HG02642 (cell line): ENCODE measurements at regions not wholly inside any gene's neighbourhood (a gene's known extent, or its start where the extent isn't known, plus 50 kb on each side); places are given as distances from the start of the nearest gene placed in this dataset.

ENCODE experiments used
- ATAC-seq: cut with Tn5 transposase; IDR thresholded peaks from one replicate; pipeline ENCODE4 v1.9.1; 2021; ENCODE audit warnings: mild to moderate bottlenecking; ENCODE audit not compliant: unreplicated experiment, poor library complexity

DNA sequence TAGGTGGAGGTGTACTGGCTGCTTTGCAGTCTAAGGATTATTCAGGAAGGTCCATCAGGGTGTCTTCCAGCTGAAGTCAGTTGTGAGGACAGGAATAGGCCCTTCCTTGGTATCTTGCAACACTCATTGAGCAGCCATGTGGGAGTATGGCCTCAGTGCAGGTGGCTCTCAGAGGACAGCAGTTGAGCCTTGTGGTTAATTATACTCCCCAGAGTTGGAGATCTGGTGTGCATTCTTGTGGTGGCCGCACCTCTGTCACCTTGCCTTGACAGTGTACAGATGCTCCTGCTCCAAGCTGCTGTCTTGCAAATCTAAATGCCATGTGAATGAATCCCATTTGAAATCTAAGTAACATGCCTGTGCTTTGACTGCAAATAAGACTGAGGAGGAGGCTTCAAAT lies 339.9 kb upstream of the BCHE start:
- ATAC-seq, result no peak

DNA sequence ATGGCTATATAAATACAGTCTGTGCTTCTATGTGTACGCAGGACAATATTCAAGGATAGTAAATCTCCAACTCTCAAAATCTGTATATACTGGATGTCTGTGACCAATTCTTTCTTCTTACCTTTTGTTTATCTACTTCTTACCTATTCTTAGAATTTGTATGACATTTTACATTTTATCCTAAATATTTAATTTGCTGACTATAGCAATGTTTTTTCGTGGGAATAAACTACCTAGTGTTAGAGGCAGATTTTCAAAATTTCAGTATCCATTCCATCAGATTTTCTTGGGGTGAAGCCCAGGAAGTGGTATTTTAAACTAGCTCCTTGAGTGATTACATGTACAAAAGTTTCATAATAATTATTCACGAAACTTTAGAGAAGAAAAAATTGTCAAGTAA lies 334.5 kb upstream of the BCHE start:
- ATAC-seq, result no peak

DNA sequence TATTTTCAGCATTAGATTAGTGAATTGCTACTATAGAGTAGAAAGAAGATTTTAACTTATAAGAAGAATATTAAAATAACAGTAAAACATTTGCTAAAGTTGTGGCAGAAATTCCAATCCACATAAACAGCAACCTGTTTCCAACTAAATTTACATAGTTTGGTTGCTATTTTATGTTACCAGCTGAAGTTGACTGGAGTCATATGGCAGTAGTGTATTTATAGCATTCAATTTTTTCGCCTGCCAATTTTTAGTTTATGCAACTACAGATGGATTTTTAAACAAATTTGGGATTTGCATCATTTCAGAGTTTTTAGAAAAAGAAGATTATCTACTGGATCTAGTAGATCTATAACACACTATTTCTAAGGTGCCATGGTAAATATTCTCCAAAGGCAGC lies 332.5 kb upstream of the BCHE start:
- ATAC-seq, result no peak

DNA sequence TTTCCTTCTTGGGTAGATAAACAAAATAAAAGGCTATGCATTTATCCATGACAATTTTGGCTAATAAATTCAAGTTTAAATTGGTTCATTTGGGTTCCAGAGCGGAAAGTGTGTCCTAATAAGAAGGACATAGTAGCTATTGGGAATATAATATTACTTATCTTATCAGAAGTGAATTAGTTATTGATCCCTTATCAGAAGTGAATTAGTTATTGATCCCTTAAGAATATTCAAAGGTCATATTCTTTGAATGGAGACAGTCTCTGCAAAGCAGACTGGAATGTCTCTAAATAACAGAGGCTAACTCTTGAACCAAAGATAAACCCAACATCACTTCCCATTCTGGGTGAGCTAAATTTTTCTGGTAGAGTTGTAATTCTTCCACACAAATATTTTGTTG lies 290.7 kb upstream of the BCHE start:
- ATAC-seq, result no peak

DNA sequence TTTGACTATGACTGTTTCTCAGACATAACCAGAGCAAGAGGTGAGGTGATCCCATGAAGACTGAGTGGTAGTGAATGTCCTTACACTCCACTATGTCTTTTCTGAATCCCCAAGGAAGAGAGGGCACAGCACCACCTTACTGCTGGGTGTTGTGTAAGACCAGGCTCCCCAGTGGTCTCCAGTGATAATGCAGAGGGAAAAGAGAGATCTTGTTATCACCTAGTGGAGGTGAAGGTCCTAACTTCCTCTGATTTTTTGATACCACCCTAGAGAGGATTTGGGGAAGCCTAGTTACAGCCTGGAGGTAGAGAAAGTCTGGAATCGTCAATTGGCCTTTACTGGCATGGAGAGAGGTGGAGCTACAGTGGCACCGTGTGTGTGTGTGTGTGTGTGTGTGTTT lies 288.0 kb upstream of the BCHE start:
- no peak for ATAC-seq

DNA sequence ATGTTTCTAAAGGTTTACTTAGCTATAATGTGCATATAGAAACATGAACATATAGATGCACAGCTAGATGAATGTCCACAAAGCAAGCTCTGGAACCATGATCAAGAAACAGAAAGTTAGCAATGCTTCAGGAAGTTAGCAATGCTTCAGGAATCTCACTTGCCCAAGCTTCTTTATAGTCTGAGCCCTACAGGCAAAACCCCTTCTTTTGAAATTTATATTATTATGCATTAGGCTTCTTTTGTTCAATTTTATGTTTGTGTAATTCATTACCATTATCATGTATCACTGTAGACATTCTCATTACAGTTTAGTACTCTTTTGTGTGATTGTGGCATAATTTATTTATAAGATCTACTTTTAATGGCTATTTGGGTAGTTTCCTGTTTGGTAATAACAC lies 286.4 kb upstream of the BCHE start:
- ATAC-seq, result no peak

DNA sequence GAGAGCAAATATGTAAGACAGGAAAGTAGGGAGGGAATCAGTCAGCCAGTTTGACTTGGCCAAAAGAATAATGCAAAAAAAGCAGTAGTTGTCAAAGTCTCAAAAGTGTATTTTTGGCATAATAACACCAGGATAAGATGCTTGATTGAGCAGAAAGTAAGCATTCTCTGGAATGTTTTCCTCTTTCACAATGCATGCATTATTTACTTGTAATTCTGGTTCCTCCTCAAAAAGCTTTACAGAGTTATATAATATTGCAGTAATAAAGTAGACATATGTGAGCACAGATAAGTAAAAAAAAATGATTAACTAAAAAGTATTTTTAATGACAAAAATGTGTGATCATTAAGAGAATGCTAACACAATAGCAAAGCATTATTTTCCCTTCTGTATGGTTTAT lies 285.9 kb upstream of the BCHE start:
- ATAC-seq, result no peak

DNA sequence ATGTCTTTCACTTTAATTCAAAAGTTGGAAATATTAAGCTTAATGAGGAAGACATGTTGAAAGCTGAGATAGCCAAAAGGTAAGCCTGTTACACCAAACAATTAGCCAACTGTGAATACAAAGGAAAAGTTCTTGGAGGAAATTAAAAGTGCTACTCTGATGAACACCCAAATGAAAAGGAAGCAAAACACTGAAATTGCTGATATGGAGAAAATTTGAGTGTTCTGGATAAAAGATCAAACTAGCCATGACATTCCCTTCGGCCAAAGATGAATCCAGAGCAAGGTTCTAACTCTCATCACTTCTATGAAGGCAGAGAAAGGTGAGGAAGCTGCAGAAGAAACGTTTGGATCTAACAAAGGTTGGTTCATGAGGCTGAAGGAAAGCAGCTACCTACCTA lies 280.8 kb upstream of the BCHE start:
- no peak for ATAC-seq

DNA sequence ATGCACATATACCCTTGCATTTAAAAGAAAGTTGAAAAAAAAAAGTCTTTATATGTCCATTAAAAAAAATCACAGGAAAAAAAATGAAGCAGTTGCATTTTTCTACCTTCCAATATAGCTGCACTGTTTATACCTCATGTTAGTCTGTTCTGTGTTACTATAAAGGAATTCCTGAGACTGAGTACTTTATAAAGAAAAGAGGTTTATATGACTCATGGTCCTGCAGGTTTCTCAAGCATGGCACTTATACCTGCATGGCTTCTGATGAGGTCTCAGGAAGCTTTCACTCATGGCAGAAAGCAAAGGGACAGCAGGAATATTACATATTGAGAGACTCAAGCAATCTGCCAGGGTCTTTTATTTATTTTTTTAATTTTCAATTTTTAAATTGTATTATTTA lies 277.2 kb upstream of the BCHE start:
- ATAC-seq, result no peak

DNA sequence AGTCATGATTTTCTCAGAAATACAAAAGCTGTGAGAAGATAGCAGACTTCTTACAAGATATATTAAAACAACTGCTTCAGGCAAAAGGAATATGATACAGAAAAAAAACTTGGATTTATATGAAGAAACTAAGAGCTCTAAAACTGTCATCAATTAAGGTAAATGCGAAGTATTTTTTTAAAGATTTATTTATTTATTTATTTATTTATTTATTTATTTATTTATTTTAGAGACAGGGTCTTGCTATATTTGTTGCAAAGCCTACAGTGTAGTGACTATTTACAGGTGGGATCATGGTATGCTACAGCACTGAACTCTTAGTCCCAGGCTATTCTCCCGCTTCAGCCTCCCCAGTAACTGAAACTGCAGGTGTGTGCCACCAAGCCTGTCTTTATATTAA lies 274.3 kb upstream of the BCHE start:
- no peak for ATAC-seq

DNA sequence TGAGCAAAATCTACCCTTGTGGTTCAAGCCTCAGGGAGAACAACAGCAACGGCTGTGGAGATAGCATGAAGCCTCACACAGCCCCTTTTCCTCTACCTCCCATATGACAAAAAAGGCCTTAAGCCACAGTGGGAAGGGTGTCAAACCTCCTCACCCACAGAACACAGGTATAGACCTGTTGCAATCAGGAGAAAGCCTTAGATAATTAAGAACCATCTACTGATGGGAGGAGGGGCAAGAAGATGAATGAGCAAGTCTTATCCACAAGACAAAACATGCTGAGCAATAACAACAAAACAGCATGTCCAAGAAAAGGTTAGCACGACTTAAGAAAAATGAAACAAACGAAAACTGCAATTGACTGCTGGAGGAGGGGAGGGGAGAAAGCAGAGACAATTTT lies 272.9 kb upstream of the BCHE start:
- no peak for ATAC-seq

DNA sequence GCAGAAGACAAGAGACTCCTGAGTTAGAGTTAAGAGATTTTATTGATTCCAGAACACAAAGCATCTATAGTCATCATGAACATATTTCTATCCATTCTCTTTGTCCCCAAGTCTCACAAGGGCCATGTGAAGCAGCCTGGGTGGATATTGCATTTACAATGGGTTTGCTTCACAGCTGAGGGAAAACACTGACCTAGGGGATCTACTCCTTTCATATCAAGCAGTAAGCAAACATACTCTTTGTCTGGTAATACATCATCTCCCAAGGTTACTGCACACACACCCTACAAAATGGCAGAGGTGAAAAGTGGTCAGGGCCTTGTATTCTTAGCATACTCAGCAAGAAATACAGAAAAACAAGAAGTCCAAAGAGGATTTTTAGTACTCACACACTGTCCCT lies 267.7 kb upstream of the BCHE start:
- ATAC-seq, result no peak

DNA sequence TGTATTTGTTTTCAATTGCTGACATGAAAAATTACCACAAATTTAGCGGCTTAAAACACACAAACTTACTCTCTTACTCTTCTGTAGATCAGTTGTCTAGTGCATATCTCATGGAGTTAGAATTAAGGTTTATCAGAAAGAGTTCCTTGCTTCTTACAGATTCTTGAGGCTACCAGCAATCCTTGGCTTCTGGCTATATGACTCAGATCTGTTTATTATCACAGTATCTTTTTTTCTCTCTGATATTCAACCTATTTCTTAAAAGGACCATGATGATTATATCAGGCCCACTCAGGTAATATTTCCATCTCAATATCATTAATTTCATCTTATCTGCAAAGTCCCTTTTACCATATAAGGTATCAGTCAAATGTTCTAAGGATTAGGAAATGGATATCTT lies 263.5 kb upstream of the BCHE start:
- no peak for ATAC-seq

DNA sequence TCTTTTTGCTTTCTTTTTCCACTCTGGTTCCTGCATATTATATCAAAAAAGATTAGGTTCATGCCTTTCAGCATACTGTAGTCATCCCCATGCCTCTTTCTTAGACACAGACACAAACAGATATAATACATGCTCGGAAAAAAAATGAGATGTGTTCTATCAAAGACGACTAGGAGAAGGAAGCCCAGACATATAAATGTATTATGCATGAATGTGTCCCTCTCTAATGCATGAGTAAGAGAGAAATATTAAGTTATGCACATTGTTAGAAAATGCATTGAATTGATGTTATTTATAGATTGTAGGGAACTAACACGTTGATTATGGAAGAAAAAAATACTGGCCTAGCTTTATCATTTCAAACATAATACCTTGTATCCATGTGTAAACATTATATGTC lies 252.4 kb upstream of the BCHE start:
- ATAC-seq, result no peak

DNA sequence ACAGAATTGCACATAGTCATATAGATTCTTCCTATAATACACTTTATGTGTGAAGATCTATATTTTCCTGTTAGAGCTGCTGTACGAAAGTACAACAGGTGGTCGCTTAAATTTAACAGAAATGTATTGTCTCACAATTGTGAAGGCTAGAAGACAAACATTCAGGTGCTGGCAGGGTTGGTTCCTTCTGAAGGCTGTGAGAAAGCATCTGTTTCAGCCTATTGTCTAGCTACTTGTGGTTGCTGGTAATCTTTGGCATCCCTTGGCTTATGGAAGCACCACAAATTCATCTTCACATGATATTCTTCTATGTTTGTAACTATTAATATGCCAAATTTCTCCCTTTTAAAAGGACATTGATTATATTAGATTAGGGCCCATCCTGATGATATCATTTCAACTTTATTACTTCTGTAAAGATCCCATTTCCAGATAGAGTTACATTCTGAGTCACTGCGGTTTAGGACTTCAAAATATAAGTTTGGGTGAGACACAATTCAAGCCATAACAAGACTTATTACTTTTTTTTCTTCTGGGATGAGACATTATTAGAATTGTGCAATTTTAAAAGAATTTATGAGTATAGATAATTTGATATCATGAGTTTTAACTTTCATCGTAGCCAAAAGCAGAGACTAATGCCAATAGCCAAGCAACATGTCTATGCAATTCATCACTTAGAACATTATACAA lies 248.1 kb upstream of the BCHE start:
- ATAC-seq, result no peak

DNA sequence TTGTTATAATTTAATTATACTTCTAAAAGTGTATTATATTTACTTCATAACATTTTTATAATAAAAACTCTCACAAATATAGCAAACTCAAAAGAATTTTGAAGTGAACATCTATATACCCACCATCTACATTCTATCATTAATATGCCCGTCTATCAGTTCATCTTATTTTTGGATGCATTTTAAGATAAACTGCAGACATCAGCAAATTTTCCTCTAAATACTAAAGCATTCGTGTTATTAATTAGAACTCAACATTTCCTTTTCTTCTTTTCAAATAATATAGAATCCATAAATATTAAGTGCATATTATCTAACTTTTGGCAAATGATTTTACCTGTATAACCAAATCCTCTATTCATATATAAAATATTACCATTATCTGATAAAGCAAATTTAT lies 242.9 kb upstream of the BCHE start:
- ATAC-seq, result no peak

DNA sequence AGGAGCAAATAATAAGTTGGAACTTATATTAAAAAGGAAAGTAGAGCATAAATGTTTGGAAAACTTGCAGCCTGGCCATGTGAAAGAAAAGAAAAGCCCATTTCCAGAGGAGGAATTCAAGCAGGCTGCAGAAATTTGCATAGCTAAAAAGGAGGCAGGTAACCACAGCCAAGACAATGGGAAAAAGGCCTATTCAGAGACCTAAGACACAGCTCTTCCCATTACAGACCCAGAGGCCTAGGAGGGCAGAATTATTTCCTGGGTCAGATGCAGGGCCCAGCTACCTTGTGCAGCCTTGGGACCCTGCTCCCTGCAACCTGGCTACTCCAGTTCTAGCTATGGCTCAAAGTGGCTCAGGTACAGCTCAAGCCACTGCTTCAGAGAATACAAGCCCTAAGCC lies 234.6 kb upstream of the BCHE start:
- ATAC-seq, result no peak

DNA sequence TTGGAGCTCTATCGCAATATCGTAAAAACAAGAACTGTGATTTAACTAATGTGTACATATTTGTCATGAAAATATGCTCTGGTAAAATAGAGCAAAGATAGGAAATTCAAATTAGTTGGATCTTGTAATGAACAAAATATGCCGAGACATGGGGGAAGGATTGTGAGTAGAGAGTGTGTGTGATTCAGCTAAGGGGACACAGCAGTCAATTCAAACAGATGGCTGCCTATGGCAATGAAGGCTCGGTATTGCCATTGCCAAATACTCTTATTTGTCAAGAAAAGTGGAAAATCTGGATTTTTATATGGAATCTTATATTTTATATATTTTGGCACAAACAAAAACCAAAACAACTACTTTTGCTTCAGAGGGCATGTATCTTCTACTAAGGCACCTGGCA lies 227.3 kb upstream of the BCHE start:
- no peak for ATAC-seq

DNA sequence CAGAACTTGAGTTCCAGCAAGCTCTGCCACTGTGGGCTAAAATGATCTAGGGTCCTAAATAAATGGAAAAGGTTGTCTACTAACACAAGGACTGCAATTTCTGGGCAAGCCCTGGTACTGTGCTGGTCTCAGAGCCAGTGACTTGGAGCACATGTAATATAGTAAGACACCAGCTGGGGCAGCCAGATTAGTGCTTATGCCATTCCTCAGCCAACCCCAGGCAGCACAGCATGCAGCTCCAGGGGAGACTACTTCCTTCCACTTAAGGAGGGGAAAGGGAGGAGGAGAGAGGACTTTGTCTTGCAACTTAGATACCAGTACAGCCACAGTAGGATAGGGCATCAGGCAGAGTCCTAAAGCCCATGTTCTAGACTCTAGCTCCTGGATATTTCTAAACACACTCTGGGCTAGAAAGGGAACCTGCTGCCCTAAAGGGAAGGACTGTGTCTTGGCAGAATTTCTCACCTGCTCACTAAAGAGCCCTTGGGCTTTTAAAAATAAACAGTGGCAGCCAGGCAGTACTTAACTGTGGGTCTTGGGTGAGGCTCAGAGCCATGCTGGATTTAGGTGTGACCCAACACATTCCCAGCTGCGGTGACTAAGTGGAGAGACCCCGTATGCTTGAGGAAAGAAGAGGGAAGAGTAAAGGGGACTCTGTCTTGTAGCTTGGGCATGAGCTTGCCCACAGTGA lies 223.7 kb upstream of the BCHE start:
- ATAC-seq, result no peak

DNA sequence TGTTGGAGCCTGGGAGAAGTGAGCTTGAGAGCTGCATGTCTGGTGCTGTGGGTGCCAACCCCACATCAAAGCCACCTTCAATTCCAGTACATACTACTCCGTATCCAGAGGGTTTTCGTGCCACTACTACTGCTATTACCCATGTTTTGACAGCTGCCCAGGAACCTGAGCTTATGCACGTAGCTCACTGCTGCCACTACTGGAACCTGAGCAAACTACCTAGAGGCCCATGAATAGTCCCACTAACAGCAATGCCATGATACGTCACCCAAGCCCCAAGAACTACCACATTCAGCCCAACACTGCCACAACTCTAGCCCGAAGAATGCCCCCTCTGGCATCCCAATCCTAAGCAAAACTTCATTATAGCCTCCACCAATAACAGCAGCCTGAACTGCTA lies 215.2 kb upstream of the BCHE start:
- no peak for ATAC-seq

DNA sequence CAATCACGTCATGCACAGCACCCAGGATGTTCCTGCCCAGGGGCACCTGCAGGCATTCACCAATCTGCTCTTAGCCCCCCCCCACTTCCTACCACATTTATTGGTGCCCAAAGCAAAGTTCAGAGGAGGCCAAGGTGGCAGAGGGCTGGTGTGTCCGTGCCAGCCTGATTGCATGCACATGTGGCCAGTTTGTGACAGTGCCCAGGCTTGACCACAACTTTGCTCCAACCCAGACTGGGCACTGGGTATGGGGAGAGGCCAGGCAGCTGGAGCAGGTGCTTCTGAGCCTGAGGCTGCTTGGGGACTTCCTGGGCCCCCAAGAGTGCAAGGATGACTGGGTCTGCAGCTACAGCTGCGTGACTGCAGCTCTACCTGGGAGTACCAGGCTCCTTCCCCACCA lies 192.3 kb upstream of the BCHE start:
- ATAC-seq, result no peak

DNA sequence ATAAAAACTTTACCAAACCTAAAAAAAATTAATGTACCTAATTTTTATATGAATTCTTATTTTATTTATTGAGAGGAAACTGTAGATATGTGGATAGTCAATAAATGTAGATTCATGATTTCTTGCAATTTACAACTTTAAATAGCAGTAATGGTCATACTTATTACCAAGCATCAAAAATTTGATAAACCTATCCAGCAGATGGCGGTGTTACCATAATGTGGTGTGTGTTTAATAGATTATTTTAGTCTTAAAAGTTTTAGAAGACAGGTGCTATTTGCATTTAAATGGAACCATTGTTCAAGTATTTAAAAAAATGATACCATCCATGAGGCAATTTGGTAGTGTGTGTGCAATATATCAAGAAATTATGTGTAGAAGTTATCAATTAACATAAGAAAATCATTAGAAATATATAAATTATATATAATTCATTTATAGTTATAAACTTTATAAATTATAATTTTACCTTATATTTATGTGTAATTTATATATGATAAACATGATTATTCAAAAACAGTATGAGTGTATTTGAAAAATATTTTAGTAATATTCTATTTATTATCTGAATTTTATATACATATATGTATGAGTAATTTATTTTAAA lies 176.0 kb upstream of the BCHE start:
- ATAC-seq, result no peak
